ENCODE measurements at regions not wholly inside any gene's neighbourhood (a gene's known extent, or its start where the extent isn't known, plus 50 kb on each side); places are given as distances from the start of the nearest gene placed in this dataset.

DNA sequence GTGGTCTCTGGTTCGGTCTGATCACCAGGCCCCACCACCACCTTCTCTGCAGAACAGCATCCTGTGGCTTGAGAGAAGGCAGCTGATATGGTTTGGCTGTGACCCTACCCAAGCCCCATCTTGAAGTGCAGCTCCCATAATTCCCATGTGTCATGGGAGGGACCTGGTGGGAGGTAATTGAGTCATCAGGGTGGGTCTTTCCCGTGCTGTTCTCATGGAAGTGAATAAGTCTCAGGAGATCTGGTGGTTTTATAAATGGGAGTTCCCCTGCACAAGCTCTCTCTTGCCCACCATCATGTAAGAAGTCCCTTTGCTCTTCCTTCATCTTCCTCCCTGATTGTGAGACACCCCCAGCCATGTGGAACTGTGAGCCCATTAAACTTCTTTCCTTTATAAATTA, 352.3 kb upstream of the CDH5 start:
- Histone ChIP-seq H3K4me3 (ENCODE audit: low read length) (no peak overlapping the region), H3F3A (ENCODE audit: control insufficient read depth, insufficient read depth) (no peaks in the 10 kb centered on the region), H3K36me3 (ENCODE audit: control insufficient read depth, low read length) (no peaks in the 10 kb centered on the region), H3K9me3 (ENCODE audit: control insufficient read depth, insufficient read depth, low read length) (no peaks in the 10 kb centered on the region), H3K27me3 (ENCODE audit: control insufficient read depth, low read length) (no peaks in the 10 kb centered on the region), H3K27ac (ENCODE audit: low read depth, low read length) (no peak overlapping the region), H3K9me2 (replicated peaks; ENCODE audit: control insufficient read depth, low read length) (no peaks in the 10 kb centered on the region), H3K4me2 (ENCODE audit: low read length) (no peak overlapping the region), H3K4me1 (ENCODE audit: control insufficient read depth, low read length) (no peaks in the 10 kb centered on the region), H4K20me1 (ENCODE audit: control insufficient read depth, insufficient read depth, low read depth, low read length) (no peaks in the 10 kb centered on the region), H3K79me2 (ENCODE audit: control insufficient read depth, low read length) (no peaks in the 10 kb centered on the region)
- no peak for TF ChIP-seq EZH2phosphoT487 (IDR thresholded peaks at IDR 0.05; ENCODE audit: borderline replicate concordance, low read length)
- TF ChIP-seq, protein P1, sequence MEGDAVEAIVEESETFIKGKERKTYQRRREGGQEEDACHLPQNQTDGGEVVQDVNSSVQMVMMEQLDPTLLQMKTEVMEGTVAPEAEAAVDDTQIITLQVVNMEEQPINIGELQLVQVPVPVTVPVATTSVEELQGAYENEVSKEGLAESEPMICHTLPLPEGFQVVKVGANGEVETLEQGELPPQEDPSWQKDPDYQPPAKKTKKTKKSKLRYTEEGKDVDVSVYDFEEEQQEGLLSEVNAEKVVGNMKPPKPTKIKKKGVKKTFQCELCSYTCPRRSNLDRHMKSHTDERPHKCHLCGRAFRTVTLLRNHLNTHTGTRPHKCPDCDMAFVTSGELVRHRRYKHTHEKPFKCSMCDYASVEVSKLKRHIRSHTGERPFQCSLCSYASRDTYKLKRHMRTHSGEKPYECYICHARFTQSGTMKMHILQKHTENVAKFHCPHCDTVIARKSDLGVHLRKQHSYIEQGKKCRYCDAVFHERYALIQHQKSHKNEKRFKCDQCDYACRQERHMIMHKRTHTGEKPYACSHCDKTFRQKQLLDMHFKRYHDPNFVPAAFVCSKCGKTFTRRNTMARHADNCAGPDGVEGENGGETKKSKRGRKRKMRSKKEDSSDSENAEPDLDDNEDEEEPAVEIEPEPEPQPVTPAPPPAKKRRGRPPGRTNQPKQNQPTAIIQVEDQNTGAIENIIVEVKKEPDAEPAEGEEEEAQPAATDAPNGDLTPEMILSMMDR (IDR thresholded peaks at IDR 0.05; ENCODE audit: low read depth, low read length, poor library complexity, severe bottlenecking), result no peak

DNA sequence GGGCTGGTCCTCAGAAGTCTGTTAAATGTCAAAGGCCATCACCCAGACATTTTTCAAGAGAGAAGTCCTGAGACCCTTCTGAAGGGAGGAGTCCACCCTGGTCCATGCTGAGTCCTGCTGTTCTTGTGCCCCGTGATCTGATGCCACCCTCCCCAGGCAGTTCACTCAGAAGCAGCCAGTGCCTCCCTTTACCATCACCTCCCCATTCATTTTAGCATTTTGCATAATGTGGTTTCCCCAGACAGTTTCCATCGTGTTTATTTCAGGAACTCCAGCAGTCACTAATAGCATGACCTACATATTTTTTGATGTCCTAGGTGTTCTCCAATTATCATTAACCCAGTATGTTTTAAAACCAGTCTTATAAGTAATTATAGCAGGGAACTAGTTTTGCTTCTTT, 353.0 kb upstream of the CDH5 start:
- H3F3A ChIP-seq (ENCODE audit: control insufficient read depth, insufficient read depth), result no peaks in the 10 kb centered on the region
- H3K9me2 ChIP-seq (replicated peaks; ENCODE audit: control insufficient read depth, low read length), result no peaks in the 10 kb centered on the region
- H3K4me2 ChIP-seq (ENCODE audit: low read length), result no peak overlapping the region
- H3K27ac ChIP-seq (ENCODE audit: low read depth, low read length), result no peak overlapping the region
- TF ChIP-seq, protein P1 (IDR thresholded peaks at IDR 0.05; ENCODE audit: low read depth, low read length, poor library complexity, severe bottlenecking), result no peak
- no peak for TF ChIP-seq EZH2phosphoT487 (IDR thresholded peaks at IDR 0.05; ENCODE audit: borderline replicate concordance, low read length)
- no peak overlapping the region for H3K4me3 ChIP-seq (ENCODE audit: low read length)
- no peaks in the 10 kb centered on the region for H3K9me3 ChIP-seq (ENCODE audit: control insufficient read depth, insufficient read depth, low read length)
- no peaks in the 10 kb centered on the region for H3K4me1 ChIP-seq (ENCODE audit: control insufficient read depth, low read length)
- H4K20me1 ChIP-seq (ENCODE audit: control insufficient read depth, insufficient read depth, low read depth, low read length), result no peaks in the 10 kb centered on the region
- H3K79me2 ChIP-seq (ENCODE audit: control insufficient read depth, low read length), result no peaks in the 10 kb centered on the region
- no peaks in the 10 kb centered on the region for H3K36me3 ChIP-seq (ENCODE audit: control insufficient read depth, low read length)
- no peaks in the 10 kb centered on the region for H3K27me3 ChIP-seq (ENCODE audit: control insufficient read depth, low read length)

DNA sequence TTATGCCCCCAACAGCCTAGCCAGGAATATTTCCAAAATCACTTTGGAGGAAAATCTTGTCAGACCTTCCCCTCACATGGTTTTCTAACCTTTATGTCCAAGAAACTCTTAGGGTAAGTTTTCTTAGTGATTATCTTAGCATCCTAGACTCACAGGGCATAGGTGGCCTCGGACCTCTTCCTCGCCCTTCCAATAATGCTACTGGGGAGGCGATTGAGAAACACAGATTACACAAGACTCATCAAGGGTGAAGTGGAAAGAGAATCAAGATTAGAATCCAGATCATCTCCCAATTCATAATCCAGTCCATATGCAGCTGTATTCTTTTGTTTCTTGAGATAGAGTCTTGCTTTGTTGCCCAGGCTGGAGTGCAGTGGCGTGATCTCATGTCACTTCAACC, 358.4 kb upstream of the CDH5 start:
- Histone ChIP-seq H3K9me3 (ENCODE audit: control insufficient read depth, insufficient read depth, low read length) (no peaks in the 10 kb centered on the region), H3K27ac (ENCODE audit: low read depth, low read length) (no peak overlapping the region), H3K4me2 (ENCODE audit: low read length) (no peak overlapping the region), H3K79me2 (ENCODE audit: control insufficient read depth, low read length) (no peaks in the 10 kb centered on the region), H3K9me2 (replicated peaks; ENCODE audit: control insufficient read depth, low read length) (no peaks in the 10 kb centered on the region), H3F3A (ENCODE audit: control insufficient read depth, insufficient read depth) (no peaks in the 10 kb centered on the region), H3K4me1 (ENCODE audit: control insufficient read depth, low read length) (no peaks in the 10 kb centered on the region), H4K20me1 (ENCODE audit: control insufficient read depth, insufficient read depth, low read depth, low read length) (no peaks in the 10 kb centered on the region), H3K4me3 (ENCODE audit: low read length) (no peak overlapping the region), H3K36me3 (ENCODE audit: control insufficient read depth, low read length) (no peaks in the 10 kb centered on the region), H3K27me3 (ENCODE audit: control insufficient read depth, low read length) (no peaks in the 10 kb centered on the region)
- TF ChIP-seq EZH2phosphoT487 (IDR thresholded peaks at IDR 0.05; ENCODE audit: borderline replicate concordance, low read length), result no peak
- TF ChIP-seq, protein P1 (IDR thresholded peaks at IDR 0.05; ENCODE audit: low read depth, low read length, poor library complexity, severe bottlenecking), result no peak

DNA sequence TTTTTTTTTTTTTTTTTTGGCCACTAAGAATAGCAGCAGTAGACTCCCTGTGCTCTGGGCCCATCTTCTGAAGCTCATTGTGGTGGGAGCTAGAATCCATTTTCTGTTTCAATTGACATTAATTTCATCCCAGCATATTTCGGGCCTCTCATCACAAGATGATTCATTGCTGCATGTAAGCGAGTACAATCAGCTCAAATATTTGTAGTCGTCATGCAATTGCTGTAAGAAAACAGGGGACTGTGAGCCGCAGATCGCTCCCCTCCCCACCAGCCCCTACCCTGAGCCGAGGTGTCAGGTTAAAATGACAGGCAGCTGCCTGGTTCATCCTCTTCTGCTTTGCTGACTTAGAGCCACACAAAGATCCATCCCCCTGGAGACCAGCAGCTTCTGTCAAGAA, 358.8 kb upstream of the CDH5 start:
- Histone ChIP-seq H3K9me2 (replicated peaks; ENCODE audit: control insufficient read depth, low read length) (no peaks in the 10 kb centered on the region), H4K20me1 (ENCODE audit: control insufficient read depth, insufficient read depth, low read depth, low read length) (no peaks in the 10 kb centered on the region), H3K9me3 (ENCODE audit: control insufficient read depth, insufficient read depth, low read length) (no peaks in the 10 kb centered on the region), H3K27me3 (ENCODE audit: control insufficient read depth, low read length) (no peaks in the 10 kb centered on the region), H3K79me2 (ENCODE audit: control insufficient read depth, low read length) (no peaks in the 10 kb centered on the region), H3K4me2 (ENCODE audit: low read length) (no peak overlapping the region), H3K4me3 (ENCODE audit: low read length) (no peak overlapping the region), H3K27ac (ENCODE audit: low read depth, low read length) (no peak overlapping the region), H3F3A (ENCODE audit: control insufficient read depth, insufficient read depth) (no peaks in the 10 kb centered on the region), H3K4me1 (ENCODE audit: control insufficient read depth, low read length) (no peaks in the 10 kb centered on the region), H3K36me3 (ENCODE audit: control insufficient read depth, low read length) (no peaks in the 10 kb centered on the region)
- TF ChIP-seq, protein P1 (IDR thresholded peaks at IDR 0.05; ENCODE audit: low read depth, low read length, poor library complexity, severe bottlenecking), result no peak
- no peak for TF ChIP-seq EZH2phosphoT487 (IDR thresholded peaks at IDR 0.05; ENCODE audit: borderline replicate concordance, low read length)

All from DOHH2 (cell line).